Keratinocyte (primary cell): ENCODE measurements at regions not wholly inside any gene's neighbourhood (a gene's known extent, or its start where the extent isn't known, plus 50 kb on each side); places are given as distances from the start of the nearest gene placed in this dataset.

Experiments used
- DNase-seq: peaks from one replicate; pipeline ENCODE4 v3.0.0-alpha.2; 2011; ENCODE audit warnings: low read depth, missing footprints, low spot score
- FAIRE-seq: peaks from 2 replicates; lab custom pipeline; 2011; peaks lifted over from hg19 to GRCh38; lab: Jason Lieb, UNC
- H2AFZ ChIP-seq: 2 replicates; pipeline ENCODE4 v1.6.0; 2012; ENCODE audit warnings: low read length, control low read depth, inconsistent platforms; ENCODE audit not compliant: control insufficient read depth
- H3K27ac ChIP-seq: 2 replicates; pipeline ENCODE4 v1.5.1; 2011; ENCODE audit warnings: low read length; ENCODE audit not compliant: control insufficient read depth, insufficient read depth
- H3K27me3 ChIP-seq: 3 replicates; pipeline ENCODE4 v1.6.0; 2011; ENCODE audit warnings: low read length; ENCODE audit not compliant: control insufficient read depth, insufficient read depth; ENCODE audit errors: extremely low read depth
- H3K36me3 ChIP-seq, 2 experiments: 2 replicates in 1 of 2; 3 replicates in 1 of 2; pipeline ENCODE4 v1.5.1; 2011; ENCODE audit warnings: low read length in 2 of 2, mild to moderate bottlenecking in 1 of 2; ENCODE audit not compliant: control insufficient read depth in 2 of 2, insufficient read depth in 2 of 2; ENCODE audit errors: extremely low read depth in 1 of 2
- H3K4me1 ChIP-seq: 3 replicates; pipeline ENCODE4 v1.5.1; 2011; ENCODE audit warnings: low read length; ENCODE audit not compliant: control insufficient read depth, insufficient read depth; ENCODE audit errors: extremely low read depth
- H3K4me2 ChIP-seq: 3 replicates; pipeline ENCODE4 v1.6.0; 2011; ENCODE audit warnings: low read depth, low read length; ENCODE audit not compliant: control insufficient read depth, insufficient read depth; ENCODE audit errors: extremely low read depth
- H3K4me3 ChIP-seq, 3 experiments: fragments of 200-600 bp in 1 of 3; sonication (generic) in 1 of 3; 2 replicates in 2 of 3; 3 replicates in 1 of 3; pipeline ENCODE4 v1.5.1; 2011 to 2016; ENCODE audit warnings: low read length in 3 of 3, mild to moderate bottlenecking in 3 of 3, control low read depth in 2 of 3, inconsistent platforms in 1 of 3, low read depth in 1 of 3, mixed read lengths in 1 of 3, mixed run types in 1 of 3, moderate library complexity in 1 of 3; ENCODE audit not compliant: control insufficient read depth in 2 of 3, insufficient read depth in 2 of 3; ENCODE audit errors: extremely low read depth in 1 of 3
- H3K79me2 ChIP-seq: 2 replicates; pipeline ENCODE4 v1.6.0; 2012; ENCODE audit warnings: low read length; ENCODE audit not compliant: control insufficient read depth, insufficient read depth
- H3K9ac ChIP-seq: 3 replicates; pipeline ENCODE4 v1.6.0; 2011; ENCODE audit warnings: low read length; ENCODE audit not compliant: control insufficient read depth, insufficient read depth; ENCODE audit errors: extremely low read depth
- H3K9me1 ChIP-seq: 3 replicates; pipeline ENCODE4 v1.6.0; 2011; ENCODE audit warnings: low read length; ENCODE audit not compliant: control insufficient read depth, insufficient read depth; ENCODE audit errors: extremely low read depth
- H3K9me3 ChIP-seq: 2 replicates; pipeline ENCODE4 v1.5.1; 2012; ENCODE audit warnings: low read depth, low read length; ENCODE audit not compliant: control insufficient read depth
- H4K20me1 ChIP-seq: 3 replicates; pipeline ENCODE4 v1.6.0; 2011; ENCODE audit warnings: low read length; ENCODE audit not compliant: control insufficient read depth, insufficient read depth; ENCODE audit errors: extremely low read depth
- CTCF ChIP-seq, 3 experiments: IDR thresholded peaks in 1 of 3; conservative IDR thresholded peaks in 1 of 3; optimal IDR thresholded peaks in 1 of 3; 2 replicates in 2 of 3; 3 replicates in 1 of 3; pipeline versions ENCODE3 to v1.5.1; 2011; ENCODE audit warnings: low read length in 3 of 3, mild to moderate bottlenecking in 3 of 3, moderate library complexity in 2 of 3, control low read depth in 1 of 3, inconsistent platforms in 1 of 3; ENCODE audit not compliant: insufficient read depth in 2 of 3; ENCODE audit errors: extremely low read depth in 1 of 3
- EZH2 ChIP-seq: IDR thresholded peaks from one replicate; pipeline ENCODE4 v1.6.1; 2012; ENCODE audit warnings: inconsistent platforms, mild to moderate bottlenecking, low read length, moderate library complexity
- dilution Hi-C: fragments of 300-500 bp; cut with MboI; formaldehyde crosslinking; loops from one replicate; pipeline ENCODE4 v1.7.0; 2020; ENCODE audit warnings: low sequenced_read_pairs; ENCODE audit not compliant: extremely low pct_ligation_motif_present

- no peak overlapping the region for H3K4me2 ChIP-seq
- DNase-seq: no peak
- H2AFZ ChIP-seq: no peak overlapping the region
- H3K36me3 ChIP-seq: no peaks in the 10 kb centered on the region
- dilution Hi-C loops: no loop called here
- H4K20me1 ChIP-seq: no peaks in the 10 kb centered on the region
- peaks cover 7% of the 10 kb centered on the region for H3K4me1 ChIP-seq
- H3K9me1 ChIP-seq: no peaks in the 10 kb centered on the region
- TF ChIP-seq EZH2: no peak
- no peak for TF ChIP-seq CTCF (optimal IDR thresholded peaks at IDR 0.05 in 1 of 3, IDR thresholded peaks at IDR 0.05 in 1 of 3, conservative IDR thresholded peaks at IDR 0.05 in 1 of 3; ENCODE audit: extremely low read depth in 1 of 3, insufficient read depth in 2 of 3, low read length in 3 of 3)
- no peak overlapping the region for H3K27ac ChIP-seq
- H3K27me3 ChIP-seq: no peaks in the 10 kb centered on the region
- no peak for FAIRE-seq
- no peak overlapping the region for H3K9ac ChIP-seq
- H3K9me3 ChIP-seq: no peaks in the 10 kb centered on the region
- H3K79me2 ChIP-seq: no peaks in the 10 kb centered on the region
- no peak overlapping the region for H3K4me3 ChIP-seq
These were observed 205.5 kb downstream of the CTTN start for GRCh38 chr11:70603756-70604211.

- dilution Hi-C loops: no loop called here
- H3K4me1 ChIP-seq: peaks cover 7% of the 10 kb centered on the region
- FAIRE-seq: no peak
- no peaks in the 10 kb centered on the region for H3K36me3 ChIP-seq
- TF ChIP-seq EZH2 (no peak), CTCF (optimal IDR thresholded peaks at IDR 0.05 in 1 of 3, IDR thresholded peaks at IDR 0.05 in 1 of 3, conservative IDR thresholded peaks at IDR 0.05 in 1 of 3; ENCODE audit: extremely low read depth in 1 of 3, insufficient read depth in 2 of 3, low read length in 3 of 3) (no peak)
- no peak overlapping the region for H3K9ac ChIP-seq
- no peaks in the 10 kb centered on the region for H3K9me1 ChIP-seq
- H3K9me3 ChIP-seq: no peaks in the 10 kb centered on the region
- H3K4me3 ChIP-seq: no peak overlapping the region
- no peaks in the 10 kb centered on the region for H3K79me2 ChIP-seq
- H3K4me2 ChIP-seq: no peak overlapping the region
- DNase-seq: no peak
- H3K27ac ChIP-seq: no peak overlapping the region
- no peak overlapping the region for H2AFZ ChIP-seq
- H3K27me3 ChIP-seq: no peaks in the 10 kb centered on the region
- no peaks in the 10 kb centered on the region for H4K20me1 ChIP-seq
These were observed 205.9 kb downstream of the CTTN start for GRCh38 chr11:70604221-70604620.
